Activated CD4-positive, alpha-beta T cell treated with anti-CD3 and anti-CD28 coated beads, Interleukin-2, amount 10 ng/mL, durations not matched to agents 24 days and 14 days (primary cell): ENCODE measurements at regions not wholly inside any gene's neighbourhood (a gene's known extent, or its start where the extent isn't known, plus 50 kb on each side); places are given as distances from the start of the nearest gene placed in this dataset.

Source experiments
- DNase-seq: peaks from one replicate; pipeline ENCODE4 v3.0.0; 2022
- H3K27ac Mint-ChIP-seq: one replicate; pipeline ENCODE4 v1.8.0; 2022; ENCODE audit warnings: mild to moderate bottlenecking, mixed read lengths
- H3K27me3 Mint-ChIP-seq: one replicate; pipeline ENCODE4 v1.8.0; 2022; ENCODE audit warnings: mixed read lengths
- H3K36me3 Mint-ChIP-seq: one replicate; pipeline ENCODE4 v1.8.0; 2022; ENCODE audit warnings: low read depth, mild to moderate bottlenecking, mixed read lengths
- H3K4me1 Mint-ChIP-seq: one replicate; pipeline ENCODE4 v1.8.0; 2021; ENCODE audit warnings: mixed read lengths
- H3K4me3 Mint-ChIP-seq: one replicate; pipeline ENCODE4 v1.8.0; 2022; ENCODE audit warnings: mild to moderate bottlenecking, moderate library complexity, mixed read lengths
- H3K9me3 Mint-ChIP-seq: one replicate; pipeline ENCODE4 v1.8.0; 2021; ENCODE audit warnings: mixed read lengths
- intact Hi-C: fragments of 100-400 bp; cut with micrococcal nuclease; formaldehyde crosslinking; loops from one replicate; pipeline ENCODE4 v1.15.1; 2023

- Mint-ChIP-seq H3K36me3 (no peaks in the 10 kb centered on the region), H3K9me3 (peaks cover 1% of the 10 kb centered on the region), H3K27me3 (peaks cover 5% of the 10 kb centered on the region), H3K4me1 (peaks cover 7% of the 10 kb centered on the region), H3K27ac (no peak overlapping the region), H3K4me3 (no peak overlapping the region)
- intact Hi-C loops = no loop called here
- DNase-seq = no peak
Observed at GRCh38 chr10:30114881-30115625, 55.7 kb upstream of the JCAD start.

GRCh38 chr10:30114401-30114800, 55.0 kb upstream of the JCAD start:
- H3K27me3 Mint-ChIP-seq = peaks cover 5% of the 10 kb centered on the region
- H3K36me3 Mint-ChIP-seq = no peaks in the 10 kb centered on the region
- H3K9me3 Mint-ChIP-seq = peaks cover 4% of the 10 kb centered on the region
- DNase-seq = no peak
- no peak overlapping the region for H3K27ac Mint-ChIP-seq
- intact Hi-C loops = no loop called here
- H3K4me3 Mint-ChIP-seq = no peak overlapping the region
- peaks cover 7% of the 10 kb centered on the region for H3K4me1 Mint-ChIP-seq

- peaks cover 4% of the 10 kb centered on the region for H3K9me3 Mint-ChIP-seq
- H3K36me3 Mint-ChIP-seq = no peaks in the 10 kb centered on the region
- no peak for DNase-seq
- no peak overlapping the region for H3K27ac Mint-ChIP-seq
- no peak overlapping the region for H3K4me3 Mint-ChIP-seq
- intact Hi-C loops = no loop called here
- peaks cover 5% of the 10 kb centered on the region for H3K27me3 Mint-ChIP-seq
- peaks cover 7% of the 10 kb centered on the region for H3K4me1 Mint-ChIP-seq
Observed at GRCh38 chr10:30111340-30112022, 52.1 kb upstream of the JCAD start.
